Liver (tissue), 8 donors: ENCODE measurements at regions not wholly inside any gene's neighbourhood (a gene's known extent, or its start where the extent isn't known, plus 50 kb on each side); places are given as distances from the start of the nearest gene placed in this dataset.
A peak's percentile ranks its signal among the peaks of the same experiment; 100 is the strongest.

Experiments used
- DNase-seq: peaks from one replicate; pipeline ENCODE4 v3.0.0-alpha.2; 2017; ENCODE audit warnings: low spot score
- H3K27ac ChIP-seq, 2 donors: one replicate each; pipeline ENCODE4 v1.7.0; 2013; ENCODE audit warnings: inconsistent platforms in 2 of 2, low read length in 2 of 2, control low read depth in 1 of 2, low read depth in 1 of 2, mild to moderate bottlenecking in 1 of 2
- H3K27me3 ChIP-seq, 4 donors: one replicate each; pipeline versions ENCODE4 v1.6.1 to v1.7.0; 2013; ENCODE audit warnings: low read length in 3 of 4, inconsistent platforms in 1 of 4, mild to moderate bottlenecking in 1 of 4, moderate library complexity in 1 of 4; ENCODE audit not compliant: control insufficient read depth in 4 of 4, insufficient read depth in 4 of 4
- H3K36me3 ChIP-seq, 4 donors: one replicate each; pipeline versions ENCODE4 v1.6.1 to v1.7.0; 2013; ENCODE audit warnings: low read length in 3 of 4, mild to moderate bottlenecking in 3 of 4, low read depth in 1 of 4, moderate library complexity in 1 of 4; ENCODE audit not compliant: control insufficient read depth in 4 of 4, insufficient read depth in 3 of 4
- H3K4me1 ChIP-seq, 4 donors: one replicate each; pipeline versions ENCODE4 v1.6.1 to v1.7.0; 2013; ENCODE audit warnings: low read length in 3 of 4, mild to moderate bottlenecking in 3 of 4, moderate library complexity in 1 of 4; ENCODE audit not compliant: control insufficient read depth in 4 of 4, insufficient read depth in 4 of 4
- H3K4me3 ChIP-seq, 3 donors: one replicate each; pipeline versions ENCODE4 v1.6.1 to v1.7.0; 2013; ENCODE audit warnings: low read length in 3 of 3, control low read depth in 1 of 3, low read depth in 1 of 3, mild to moderate bottlenecking in 1 of 3
- H3K9ac ChIP-seq, 2 donors: one replicate each; pipeline ENCODE4 v1.7.0; 2013; ENCODE audit warnings: low read length in 2 of 2, mild to moderate bottlenecking in 2 of 2, moderate library complexity in 2 of 2, control low read depth in 1 of 2, low read depth in 1 of 2
- H3K9me3 ChIP-seq, 4 donors: one replicate each; pipeline versions ENCODE4 v1.6.1 to v1.7.0; 2013; ENCODE audit warnings: low read length in 3 of 4; ENCODE audit not compliant: control insufficient read depth in 4 of 4
- EGR1 ChIP-seq, 2 donors: IDR thresholded peaks; 2 replicates each; pipeline ENCODE4 v1.6.1; 2016 to 2018; ENCODE audit warnings: antibody characterized with exemption in 2 of 2, low read depth in 2 of 2
- FOXA1 ChIP-seq: IDR thresholded peaks from 2 replicates; pipeline ENCODE4 v1.6.1; 2016; ENCODE audit warnings: antibody characterized with exemption
- FOXA2 ChIP-seq: IDR thresholded peaks from 2 replicates; pipeline ENCODE4 v1.6.1; 2016; ENCODE audit warnings: antibody characterized with exemption
- GABPA ChIP-seq, 2 donors: IDR thresholded peaks in 1 of 2; conservative IDR thresholded peaks in 1 of 2; 2 replicates each; pipeline ENCODE4 v1.6.1; 2016; ENCODE audit warnings: antibody characterized with exemption in 2 of 2, mild to moderate bottlenecking in 1 of 2, moderate library complexity in 1 of 2
- HNF4A ChIP-seq, 2 donors: conservative IDR thresholded peaks; 2 replicates each; pipeline ENCODE4 v1.6.1; 2016; ENCODE audit warnings: antibody characterized with exemption in 2 of 2, mild to moderate bottlenecking in 2 of 2
- HNF4G ChIP-seq: IDR thresholded peaks from 2 replicates; pipeline ENCODE4 v1.6.1; 2016; ENCODE audit warnings: antibody characterized with exemption
- JUND ChIP-seq, 2 donors: IDR thresholded peaks; 2 replicates each; pipeline ENCODE4 v1.6.1; 2016; ENCODE audit warnings: antibody characterized with exemption in 2 of 2
- NR2F2 ChIP-seq: IDR thresholded peaks from 2 replicates; pipeline ENCODE4 v1.6.1; 2016; ENCODE audit warnings: antibody characterized with exemption
- RAD21 ChIP-seq, 2 donors: IDR thresholded peaks; 2 replicates each; pipeline ENCODE4 v1.6.1; 2016; ENCODE audit warnings: antibody characterized with exemption in 2 of 2, mild to moderate bottlenecking in 2 of 2
- RXRA ChIP-seq, 2 donors: IDR thresholded peaks; 2 replicates each; pipeline ENCODE4 v1.6.1; 2017 to 2018; ENCODE audit warnings: antibody characterized with exemption in 2 of 2, mild to moderate bottlenecking in 1 of 2
- SP1 ChIP-seq: IDR thresholded peaks from 2 replicates; pipeline ENCODE4 v1.6.1; 2018; ENCODE audit warnings: antibody characterized with exemption, mild to moderate bottlenecking
- TAF1 ChIP-seq: conservative IDR thresholded peaks from 2 replicates; pipeline ENCODE4 v1.6.1; 2016; ENCODE audit warnings: antibody characterized with exemption, mild to moderate bottlenecking
- YY1 ChIP-seq: IDR thresholded peaks from 2 replicates; pipeline ENCODE4 v1.6.1; 2016; ENCODE audit warnings: antibody characterized with exemption, mild to moderate bottlenecking
- WGBS: extraction: QIAGEN DNeasy Blood & Tissue Kit; methylation state at CpG from one replicate; pipeline ENCODE4 v1.1.7; 2013; 5-methylcytosine and 5-hydroxymethylcytosine counted together
- TF ChIP-seq, protein P1 (sequence below): IDR thresholded peaks from 2 replicates; pipeline ENCODE4 v1.6.1; 2016; ENCODE audit warnings: antibody characterized with exemption
- TF ChIP-seq, protein P2 (sequence below): IDR thresholded peaks from 2 replicates; pipeline ENCODE4 v1.6.1; 2016; ENCODE audit warnings: antibody characterized with exemption
- TF ChIP-seq, protein P3 (sequence below): fragments of 150-350 bp; IDR thresholded peaks from 2 replicates; pipeline ENCODE4 v1.5.1; 2017; ENCODE audit warnings: improper control_type of control experiment, low read depth, low read length; ENCODE audit not compliant: missing input control
- TF ChIP-seq, protein P4 (sequence below): IDR thresholded peaks from 2 replicates; pipeline ENCODE4 v1.6.1; 2016; ENCODE audit warnings: antibody characterized with exemption
- TF ChIP-seq, protein P5 (sequence below): IDR thresholded peaks from 2 replicates; pipeline ENCODE4 v1.6.1; 2016; ENCODE audit warnings: antibody characterized with exemption, mild to moderate bottlenecking
- donor health status: healthy.
- donor health status: healthy.
- donor health status: healthy.
- donor health status: healthy.
- donor health status: healthy.

DNA sequence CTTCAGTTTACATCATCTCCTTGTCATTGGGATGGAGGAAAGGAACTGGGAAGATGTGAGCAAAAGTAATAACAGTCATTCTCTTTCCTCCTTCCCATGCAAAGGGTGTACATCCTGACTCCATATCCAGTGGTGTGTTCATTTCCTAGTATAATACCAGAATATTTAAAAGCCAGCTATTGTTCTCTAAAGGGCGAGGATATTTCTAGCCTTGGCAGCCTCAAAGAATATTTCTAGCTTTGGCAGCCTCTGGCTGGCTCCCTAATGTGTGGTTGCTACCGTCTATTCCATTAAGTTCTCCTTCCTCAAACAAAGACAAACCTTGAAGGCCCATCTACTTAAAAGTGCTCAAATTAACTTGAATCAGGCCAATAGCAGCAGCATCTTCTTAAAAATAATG is 114.0 kb downstream of the FAM76B start (continued):
- TF ChIP-seq, protein P1, sequence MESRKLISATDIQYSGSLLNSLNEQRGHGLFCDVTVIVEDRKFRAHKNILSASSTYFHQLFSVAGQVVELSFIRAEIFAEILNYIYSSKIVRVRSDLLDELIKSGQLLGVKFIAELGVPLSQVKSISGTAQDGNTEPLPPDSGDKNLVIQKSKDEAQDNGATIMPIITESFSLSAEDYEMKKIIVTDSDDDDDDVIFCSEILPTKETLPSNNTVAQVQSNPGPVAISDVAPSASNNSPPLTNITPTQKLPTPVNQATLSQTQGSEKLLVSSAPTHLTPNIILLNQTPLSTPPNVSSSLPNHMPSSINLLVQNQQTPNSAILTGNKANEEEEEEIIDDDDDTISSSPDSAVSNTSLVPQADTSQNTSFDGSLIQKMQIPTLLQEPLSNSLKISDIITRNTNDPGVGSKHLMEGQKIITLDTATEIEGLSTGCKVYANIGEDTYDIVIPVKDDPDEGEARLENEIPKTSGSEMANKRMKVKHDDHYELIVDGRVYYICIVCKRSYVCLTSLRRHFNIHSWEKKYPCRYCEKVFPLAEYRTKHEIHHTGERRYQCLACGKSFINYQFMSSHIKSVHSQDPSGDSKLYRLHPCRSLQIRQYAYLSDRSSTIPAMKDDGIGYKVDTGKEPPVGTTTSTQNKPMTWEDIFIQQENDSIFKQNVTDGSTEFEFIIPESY: no peak
- TF ChIP-seq HNF4G (no peak), GABPA (IDR thresholded peaks at IDR 0.05 in 1 of 2, conservative IDR thresholded peaks at IDR 0.05 in 1 of 2) (no peak)

DNA sequence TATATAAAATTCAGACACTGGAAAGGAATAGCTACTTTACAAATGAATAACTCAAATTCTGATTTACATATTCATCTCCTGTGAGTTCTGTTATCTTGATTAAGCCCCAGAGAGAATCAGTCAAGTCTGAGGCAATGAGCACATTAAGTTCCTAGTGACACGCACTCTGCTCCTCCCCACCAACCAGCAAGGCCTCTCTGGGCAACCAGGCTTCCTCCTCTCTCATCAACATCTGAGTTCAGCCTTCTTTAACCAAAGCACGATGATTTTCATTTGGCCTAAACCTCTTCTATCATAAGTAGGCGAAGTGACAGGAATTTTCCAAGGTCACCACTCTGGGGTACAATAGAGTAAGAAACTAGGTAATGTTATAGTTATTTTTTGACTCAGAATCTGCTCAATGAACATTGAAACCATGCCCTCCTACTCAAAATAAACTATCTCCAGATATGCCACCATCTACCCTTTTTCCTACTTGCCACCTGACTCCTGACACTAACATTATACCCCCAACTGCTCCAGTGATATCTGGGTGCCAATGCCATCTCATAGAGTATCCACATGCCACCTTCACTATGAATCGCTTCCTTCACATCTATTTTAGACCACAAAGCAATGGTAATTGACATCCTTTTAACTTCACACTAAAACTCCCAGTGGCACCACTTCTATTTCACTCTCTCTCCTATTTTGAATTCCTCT is 114.8 kb downstream of the FAM76B start:
- Histone ChIP-seq H3K9ac (no peak overlapping the region), H3K27me3 (no peaks in the 10 kb centered on the region), H3K4me3 (no peak overlapping the region), H3K36me3 (no peaks in the 10 kb centered on the region), H3K9me3 (no peaks in the 10 kb centered on the region), H3K27ac (no peak overlapping the region), H3K4me1 (peaks cover 0 to 3% (median under 1%) of the 10 kb centered on the region in 4 donors)
- no peak for DNase-seq
- TF ChIP-seq HNF4G: no peak
- 95% methylated on average over 4 of the region's 4 CpGs for WGBS

DNA sequence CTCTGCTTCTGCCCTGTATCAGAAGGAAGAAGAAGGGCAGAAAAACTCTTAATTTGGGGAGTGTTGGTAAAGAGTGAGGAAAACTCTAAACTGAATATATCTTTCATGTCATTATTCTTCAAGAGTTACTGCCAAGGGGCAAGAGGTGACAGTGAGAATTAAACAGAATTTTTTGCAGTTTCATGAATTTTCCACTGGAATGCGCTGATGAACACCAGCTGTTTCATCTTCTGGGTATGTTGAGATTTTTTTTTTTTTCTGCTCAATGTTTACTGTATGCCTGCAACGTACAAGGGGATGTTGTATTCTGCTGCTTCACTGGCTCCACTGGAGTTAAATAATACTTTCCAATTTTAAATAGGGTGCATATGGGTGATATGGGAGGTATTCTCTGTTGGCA is 117.8 kb downstream of the FAM76B start:
- Histone ChIP-seq H3K27me3 (no peaks in the 10 kb centered on the region), H3K36me3 (no peaks in the 10 kb centered on the region), H3K4me3 (no peak overlapping the region), H3K9ac (no peak overlapping the region), H3K9me3 (no peaks in the 10 kb centered on the region), H3K4me1 (peaks cover 0 to 1% (median 0%) of the 10 kb centered on the region in 4 donors), H3K27ac (no peak overlapping the region)
- TF ChIP-seq, protein P2, sequence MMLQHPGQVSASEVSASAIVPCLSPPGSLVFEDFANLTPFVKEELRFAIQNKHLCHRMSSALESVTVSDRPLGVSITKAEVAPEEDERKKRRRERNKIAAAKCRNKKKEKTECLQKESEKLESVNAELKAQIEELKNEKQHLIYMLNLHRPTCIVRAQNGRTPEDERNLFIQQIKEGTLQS: no peak
- TF ChIP-seq TAF1 (no peak), FOXA1 (no peak), YY1 (no peak), EGR1 (IDR thresholded peaks at IDR 0.05; ENCODE audit: low read depth in 2 of 2) (no peak), HNF4A (conservative IDR thresholded peaks at IDR 0.05) (no peak), NR2F2 (peak; percentile 91), RAD21 (IDR thresholded peaks at IDR 0.05) (peak in 1 of 2 donors; percentile 24), HNF4G (no peak), JUND (IDR thresholded peaks at IDR 0.05) (no peak), FOXA2 (no peak), SP1 (no peak), RXRA (IDR thresholded peaks at IDR 0.05) (peak in 1 of 2 donors; percentile 5), GABPA (IDR thresholded peaks at IDR 0.05 in 1 of 2, conservative IDR thresholded peaks at IDR 0.05 in 1 of 2) (no peak)
- TF ChIP-seq, protein P1: no peak
- TF ChIP-seq, protein P3, sequence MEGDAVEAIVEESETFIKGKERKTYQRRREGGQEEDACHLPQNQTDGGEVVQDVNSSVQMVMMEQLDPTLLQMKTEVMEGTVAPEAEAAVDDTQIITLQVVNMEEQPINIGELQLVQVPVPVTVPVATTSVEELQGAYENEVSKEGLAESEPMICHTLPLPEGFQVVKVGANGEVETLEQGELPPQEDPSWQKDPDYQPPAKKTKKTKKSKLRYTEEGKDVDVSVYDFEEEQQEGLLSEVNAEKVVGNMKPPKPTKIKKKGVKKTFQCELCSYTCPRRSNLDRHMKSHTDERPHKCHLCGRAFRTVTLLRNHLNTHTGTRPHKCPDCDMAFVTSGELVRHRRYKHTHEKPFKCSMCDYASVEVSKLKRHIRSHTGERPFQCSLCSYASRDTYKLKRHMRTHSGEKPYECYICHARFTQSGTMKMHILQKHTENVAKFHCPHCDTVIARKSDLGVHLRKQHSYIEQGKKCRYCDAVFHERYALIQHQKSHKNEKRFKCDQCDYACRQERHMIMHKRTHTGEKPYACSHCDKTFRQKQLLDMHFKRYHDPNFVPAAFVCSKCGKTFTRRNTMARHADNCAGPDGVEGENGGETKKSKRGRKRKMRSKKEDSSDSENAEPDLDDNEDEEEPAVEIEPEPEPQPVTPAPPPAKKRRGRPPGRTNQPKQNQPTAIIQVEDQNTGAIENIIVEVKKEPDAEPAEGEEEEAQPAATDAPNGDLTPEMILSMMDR: no peak
- TF ChIP-seq, protein P4, sequence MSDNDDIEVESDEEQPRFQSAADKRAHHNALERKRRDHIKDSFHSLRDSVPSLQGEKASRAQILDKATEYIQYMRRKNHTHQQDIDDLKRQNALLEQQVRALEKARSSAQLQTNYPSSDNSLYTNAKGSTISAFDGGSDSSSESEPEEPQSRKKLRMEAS: no peak
- TF ChIP-seq, protein P5, sequence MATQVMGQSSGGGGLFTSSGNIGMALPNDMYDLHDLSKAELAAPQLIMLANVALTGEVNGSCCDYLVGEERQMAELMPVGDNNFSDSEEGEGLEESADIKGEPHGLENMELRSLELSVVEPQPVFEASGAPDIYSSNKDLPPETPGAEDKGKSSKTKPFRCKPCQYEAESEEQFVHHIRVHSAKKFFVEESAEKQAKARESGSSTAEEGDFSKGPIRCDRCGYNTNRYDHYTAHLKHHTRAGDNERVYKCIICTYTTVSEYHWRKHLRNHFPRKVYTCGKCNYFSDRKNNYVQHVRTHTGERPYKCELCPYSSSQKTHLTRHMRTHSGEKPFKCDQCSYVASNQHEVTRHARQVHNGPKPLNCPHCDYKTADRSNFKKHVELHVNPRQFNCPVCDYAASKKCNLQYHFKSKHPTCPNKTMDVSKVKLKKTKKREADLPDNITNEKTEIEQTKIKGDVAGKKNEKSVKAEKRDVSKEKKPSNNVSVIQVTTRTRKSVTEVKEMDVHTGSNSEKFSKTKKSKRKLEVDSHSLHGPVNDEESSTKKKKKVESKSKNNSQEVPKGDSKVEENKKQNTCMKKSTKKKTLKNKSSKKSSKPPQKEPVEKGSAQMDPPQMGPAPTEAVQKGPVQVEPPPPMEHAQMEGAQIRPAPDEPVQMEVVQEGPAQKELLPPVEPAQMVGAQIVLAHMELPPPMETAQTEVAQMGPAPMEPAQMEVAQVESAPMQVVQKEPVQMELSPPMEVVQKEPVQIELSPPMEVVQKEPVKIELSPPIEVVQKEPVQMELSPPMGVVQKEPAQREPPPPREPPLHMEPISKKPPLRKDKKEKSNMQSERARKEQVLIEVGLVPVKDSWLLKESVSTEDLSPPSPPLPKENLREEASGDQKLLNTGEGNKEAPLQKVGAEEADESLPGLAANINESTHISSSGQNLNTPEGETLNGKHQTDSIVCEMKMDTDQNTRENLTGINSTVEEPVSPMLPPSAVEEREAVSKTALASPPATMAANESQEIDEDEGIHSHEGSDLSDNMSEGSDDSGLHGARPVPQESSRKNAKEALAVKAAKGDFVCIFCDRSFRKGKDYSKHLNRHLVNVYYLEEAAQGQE: no peak
- no peak for DNase-seq
- WGBS: 41% methylated on average over 2 of the region's 2 CpGs
